GM18861 (cell line): ENCODE measurements at regions not wholly inside any gene's neighbourhood (a gene's known extent, or its start where the extent isn't known, plus 50 kb on each side); places are given as distances from the start of the nearest gene placed in this dataset.

Experiments used
- ATAC-seq: cut with Tn5 transposase; IDR thresholded peaks from one replicate; pipeline ENCODE4 v1.9.1; 2021; ENCODE audit not compliant: unreplicated experiment

GRCh38 chr2:128368437-128369107 is 49.9 kb upstream of the HS6ST1 start:
- ATAC-seq, result no peak

- ATAC-seq, result no peak
Measured at GRCh38 chr2:128369108-128369555, 50.5 kb upstream of the HS6ST1 start.

- no peak for ATAC-seq
Measured at GRCh38 chr2:128369602-128370467, 51.2 kb upstream of the HS6ST1 start.

- ATAC-seq, result no peak
Measured at GRCh38 chr2:128370468-128371247, 52.0 kb upstream of the HS6ST1 start.

GRCh38 chr2:128371248-128371630 is 52.6 kb upstream of the HS6ST1 start:
- no peak for ATAC-seq

- no peak for ATAC-seq
Measured at GRCh38 chr2:128371648-128372345, 53.1 kb upstream of the HS6ST1 start.

- ATAC-seq, result no peak
Measured at GRCh38 chr2:128372621-128373341, 54.1 kb upstream of the HS6ST1 start.

- ATAC-seq, result no peak
Measured at GRCh38 chr2:128373451-128374000, 54.9 kb upstream of the HS6ST1 start.

- ATAC-seq, result no peak
Measured at GRCh38 chr2:128374001-128374710, 55.5 kb upstream of the HS6ST1 start.

GRCh38 chr2:128374711-128375413 is 56.2 kb upstream of the HS6ST1 start:
- ATAC-seq, result no peak

GRCh38 chr2:128375454-128375853 is 56.8 kb upstream of the HS6ST1 start:
- ATAC-seq, result no peak

- ATAC-seq, result no peak
Measured at GRCh38 chr2:128376241-128377041, 57.8 kb upstream of the HS6ST1 start.

- no peak for ATAC-seq
Measured at GRCh38 chr2:128377071-128377910, 58.6 kb upstream of the HS6ST1 start.

GRCh38 chr2:128378231-128379020 is 59.8 kb upstream of the HS6ST1 start:
- no peak for ATAC-seq

- ATAC-seq, result no peak
Measured at GRCh38 chr2:128379021-128380015, 60.6 kb upstream of the HS6ST1 start.
